Ectodermal cell (in vitro differentiated cells): ENCODE measurements at regions not wholly inside any gene's neighbourhood (a gene's known extent, or its start where the extent isn't known, plus 50 kb on each side); places are given as distances from the start of the nearest gene placed in this dataset.

Experiments used
- H3K27ac ChIP-seq: 2 replicates; pipeline ENCODE4 v1.7.0; 2013; ENCODE audit warnings: mild to moderate bottlenecking, low read depth, low read length; ENCODE audit not compliant: insufficient read depth, poor library complexity, severe bottlenecking
- H3K27me3 ChIP-seq: 2 replicates; pipeline ENCODE4 v1.7.0; 2013; ENCODE audit warnings: mild to moderate bottlenecking, low read length; ENCODE audit not compliant: insufficient read depth, control insufficient read depth, poor library complexity, severe bottlenecking
- H3K36me3 ChIP-seq: one replicate; pipeline ENCODE4 v1.7.0; 2013; ENCODE audit warnings: low read length; ENCODE audit not compliant: control insufficient read depth, insufficient read depth
- H3K4me1 ChIP-seq: one replicate; pipeline ENCODE4 v1.7.0; 2013; ENCODE audit warnings: low read length; ENCODE audit not compliant: control insufficient read depth, insufficient read depth
- H3K4me3 ChIP-seq: 2 replicates; pipeline ENCODE4 v1.7.0; 2013; ENCODE audit warnings: low read depth, low read length, control low read depth; ENCODE audit not compliant: insufficient read depth
- H3K9me3 ChIP-seq: 2 replicates; pipeline ENCODE4 v1.7.0; 2013; ENCODE audit warnings: mild to moderate bottlenecking, low read length, moderate library complexity; ENCODE audit not compliant: control insufficient read depth
- WGBS, 2 experiments: methylation state at CpG; one replicate each; pipeline ENCODE4 v1.1.7; 2013; ENCODE audit warnings: missing lambda C conversion rate in 2 of 2; 5-methylcytosine and 5-hydroxymethylcytosine counted together

DNA sequence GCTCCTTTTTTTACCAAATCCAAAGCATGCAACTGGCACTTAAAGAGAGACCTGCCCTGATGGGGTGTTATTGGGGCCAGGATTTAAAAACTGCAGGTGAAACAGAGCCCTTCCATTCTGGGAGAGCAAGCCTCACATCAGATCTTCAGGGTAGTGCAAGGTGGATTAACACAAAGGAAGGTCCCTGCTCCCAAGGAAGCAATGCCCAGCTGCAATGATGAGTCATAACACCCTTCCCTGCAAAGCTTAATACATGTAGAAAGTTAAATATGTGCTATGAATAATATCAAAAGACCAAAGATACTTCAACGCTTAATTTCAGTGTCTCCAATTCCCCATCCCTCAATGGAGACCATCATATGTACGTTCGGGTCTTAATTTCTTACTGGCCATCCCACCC lies 508.0 kb downstream of the OMA1 start:
- 90 to 96% methylated on average over 3 of the region's 3 CpGs for WGBS, 2 experiments
- no peaks in the 10 kb centered on the region for H3K9me3 ChIP-seq
- no peaks in the 10 kb centered on the region for H3K4me1 ChIP-seq
- H3K36me3 ChIP-seq, result no peaks in the 10 kb centered on the region
- H3K27ac ChIP-seq, result no peak overlapping the region
- H3K4me3 ChIP-seq, result no peak overlapping the region
- no peaks in the 10 kb centered on the region for H3K27me3 ChIP-seq

DNA sequence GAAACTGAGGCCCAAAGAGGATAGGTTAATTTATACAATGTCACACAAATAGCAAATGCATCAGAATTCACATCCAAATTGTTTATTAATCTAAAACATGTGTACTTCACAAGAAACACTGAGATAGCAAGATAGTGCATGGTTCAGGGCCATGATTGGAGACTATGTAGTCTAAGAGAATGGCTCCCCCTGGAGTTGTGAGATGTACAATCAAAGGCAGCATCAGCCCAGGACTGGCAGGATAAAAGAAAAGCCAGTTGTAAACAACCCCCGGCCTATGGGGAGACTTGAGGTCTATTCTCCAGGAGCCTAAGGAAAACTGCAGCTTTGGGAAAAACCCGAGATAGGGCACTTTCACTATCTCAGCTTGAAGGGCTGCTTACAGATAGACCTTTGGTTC lies 511.0 kb downstream of the OMA1 start:
- Histone ChIP-seq H3K4me3 (no peak overlapping the region), H3K36me3 (no peaks in the 10 kb centered on the region), H3K4me1 (no peaks in the 10 kb centered on the region), H3K27ac (no peak overlapping the region), H3K9me3 (no peaks in the 10 kb centered on the region), H3K27me3 (no peaks in the 10 kb centered on the region)
- 66 to 68% methylated on average over 2 of the region's 2 CpGs for WGBS, 2 experiments

DNA sequence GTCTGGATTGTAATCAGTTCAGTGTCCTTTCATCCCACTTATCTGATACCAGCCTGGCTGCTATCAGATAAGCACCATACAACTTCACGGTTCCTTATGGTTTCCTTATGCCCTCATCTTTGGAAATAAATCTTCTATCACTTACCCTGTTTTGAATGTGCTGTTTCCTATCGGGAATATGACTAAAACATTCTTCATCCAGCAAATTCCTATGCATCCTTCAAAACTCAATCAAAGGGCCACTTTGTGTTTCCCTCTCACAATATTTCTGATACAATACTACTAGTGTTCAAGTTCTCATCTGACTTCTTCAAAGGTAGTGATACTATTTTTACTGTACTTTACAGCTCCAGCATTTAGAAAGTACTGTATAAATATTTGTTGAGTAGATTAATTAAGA lies 513.2 kb downstream of the OMA1 start:
- no peak overlapping the region for H3K27ac ChIP-seq
- H3K9me3 ChIP-seq, result no peaks in the 10 kb centered on the region
- no peaks in the 10 kb centered on the region for H3K27me3 ChIP-seq
- H3K4me1 ChIP-seq, result no peaks in the 10 kb centered on the region
- 84 to 89% methylated on average over 2 of the region's 2 CpGs for WGBS, 2 experiments
- no peaks in the 10 kb centered on the region for H3K36me3 ChIP-seq
- no peak overlapping the region for H3K4me3 ChIP-seq

DNA sequence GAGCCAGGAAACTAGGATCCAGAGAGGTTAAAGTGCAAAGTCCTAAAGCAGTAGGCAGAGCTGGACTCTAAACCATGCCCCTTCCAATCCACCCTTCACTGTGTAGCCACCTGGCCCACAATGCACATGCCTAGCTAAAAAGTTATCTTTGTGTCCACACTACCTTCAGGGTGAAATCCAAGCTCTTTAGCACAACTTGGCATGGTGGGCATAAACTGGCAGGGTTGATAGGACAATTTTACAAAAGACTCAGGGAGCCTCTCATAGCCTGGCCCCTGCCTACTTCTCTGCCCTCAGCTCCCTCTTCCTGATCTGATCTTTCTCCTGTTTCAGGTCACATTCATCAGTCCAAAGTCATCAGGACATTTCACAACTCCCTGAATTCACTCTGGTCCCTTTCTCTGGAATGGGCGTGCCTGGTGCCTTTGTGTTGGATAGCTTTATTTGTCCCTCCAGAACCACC lies 513.9 kb downstream of the OMA1 start:
- WGBS, 2 experiments, result 90 to 100% methylated on average over 1 of the region's 1 CpG
- no peaks in the 10 kb centered on the region for H3K27me3 ChIP-seq

DNA sequence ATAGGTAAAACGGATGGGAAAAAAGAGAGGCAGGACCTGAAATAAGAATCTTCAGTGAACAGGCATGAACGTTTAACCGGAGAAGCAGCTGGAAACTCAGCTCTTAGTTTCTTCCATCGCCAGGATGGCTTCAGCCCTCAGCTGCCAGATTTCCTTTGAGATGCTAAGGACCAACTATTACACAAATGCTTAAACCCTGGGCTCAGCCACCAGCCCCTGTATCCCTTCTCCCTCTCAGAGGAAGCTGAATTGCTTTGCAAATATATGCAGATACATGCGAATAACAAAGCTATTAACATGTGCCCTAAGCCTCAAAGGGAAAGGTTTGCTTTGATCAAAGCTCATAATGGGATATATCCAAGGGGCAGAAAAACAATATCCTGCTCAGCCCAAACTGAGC lies 515.1 kb downstream of the OMA1 start:
- no peak overlapping the region for H3K27ac ChIP-seq
- 8 to 9% methylated on average over 5 of the region's 5 CpGs for WGBS, 2 experiments
- H3K27me3 ChIP-seq, result no peaks in the 10 kb centered on the region
- no peak overlapping the region for H3K4me3 ChIP-seq
- H3K9me3 ChIP-seq, result no peaks in the 10 kb centered on the region
- no peaks in the 10 kb centered on the region for H3K36me3 ChIP-seq
- no peaks in the 10 kb centered on the region for H3K4me1 ChIP-seq

More for the DNA sequence above, 513.9 kb downstream of the OMA1 start:
- Histone ChIP-seq H3K36me3 (no peaks in the 10 kb centered on the region), H3K4me1 (no peaks in the 10 kb centered on the region), H3K27ac (no peak overlapping the region), H3K9me3 (no peaks in the 10 kb centered on the region), H3K4me3 (no peak overlapping the region)

DNA sequence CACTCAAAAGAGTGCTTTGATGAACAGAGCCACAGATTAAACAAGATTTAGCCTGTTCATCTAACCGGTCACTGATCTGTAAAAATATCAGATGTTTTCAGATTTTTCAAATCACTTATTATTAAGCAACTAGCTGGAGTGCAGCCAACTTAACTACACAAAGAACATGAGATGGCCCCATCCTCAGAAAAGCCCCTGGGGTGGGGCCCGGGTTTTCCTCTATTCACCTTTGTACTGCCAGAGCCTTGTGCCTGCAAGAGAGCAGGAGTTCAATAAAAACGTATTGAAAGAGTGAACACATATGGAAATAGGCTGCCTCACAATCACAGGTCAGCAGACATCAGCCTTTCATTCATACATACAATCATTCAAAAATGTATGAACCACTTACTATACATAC lies 516.1 kb downstream of the OMA1 start:
- no peaks in the 10 kb centered on the region for H3K4me1 ChIP-seq
- H3K9me3 ChIP-seq, result no peaks in the 10 kb centered on the region
- H3K27me3 ChIP-seq, result no peaks in the 10 kb centered on the region
- no peak overlapping the region for H3K4me3 ChIP-seq
- no peak overlapping the region for H3K27ac ChIP-seq
- H3K36me3 ChIP-seq, result no peaks in the 10 kb centered on the region
- WGBS, 2 experiments, result 57 to 68% methylated on average over 3 of the region's 3 CpGs

DNA sequence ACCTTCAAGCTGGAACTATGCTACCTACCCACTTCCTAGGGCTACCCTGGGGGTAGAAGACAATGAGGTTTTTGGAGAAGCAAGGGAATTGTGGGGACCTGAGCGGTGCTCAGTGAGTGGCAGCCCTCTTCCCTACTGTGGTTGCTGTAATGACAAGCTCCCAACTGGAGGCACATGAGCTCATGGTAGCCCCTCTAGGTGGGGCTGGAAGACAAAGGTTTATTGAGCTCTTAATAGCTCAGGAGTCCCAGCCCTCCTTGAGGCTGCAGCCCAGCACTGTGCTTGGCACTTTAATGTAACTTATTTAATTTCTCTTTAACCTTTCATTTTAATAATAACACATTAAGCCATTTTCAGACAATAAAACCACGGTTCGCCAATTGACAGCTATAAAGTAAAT lies 528.9 kb downstream of the OMA1 start:
- H3K4me3 ChIP-seq, result no peak overlapping the region
- no peaks in the 10 kb centered on the region for H3K27me3 ChIP-seq
- H3K36me3 ChIP-seq, result no peaks in the 10 kb centered on the region
- no peaks in the 10 kb centered on the region for H3K9me3 ChIP-seq
- WGBS, 2 experiments, result 93 to 99% methylated on average over 3 of the region's 3 CpGs
- no peak overlapping the region for H3K27ac ChIP-seq
- H3K4me1 ChIP-seq, result no peaks in the 10 kb centered on the region

DNA sequence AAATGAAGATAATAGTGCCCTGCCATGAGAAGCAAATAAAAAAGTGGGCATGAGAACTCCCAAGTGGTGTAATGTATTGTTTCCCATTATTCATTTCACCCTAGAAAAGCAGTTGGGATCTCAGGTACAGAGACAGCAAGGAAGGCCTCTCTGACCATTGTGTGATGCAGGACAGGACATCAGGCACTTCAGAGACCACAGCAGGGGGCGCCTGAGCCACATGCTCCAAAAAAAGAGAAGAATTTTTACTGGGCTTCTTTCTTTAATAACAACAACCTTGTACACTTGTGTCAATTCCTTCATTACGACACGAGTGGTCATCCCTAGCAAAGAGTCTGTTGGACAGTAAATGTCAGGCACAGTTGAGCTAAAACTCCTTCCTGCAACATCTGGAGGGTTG lies 533.3 kb downstream of the OMA1 start:
- WGBS, 2 experiments, result 68 to 72% methylated on average over 3 of the region's 3 CpGs
- no peaks in the 10 kb centered on the region for H3K9me3 ChIP-seq
- no peaks in the 10 kb centered on the region for H3K36me3 ChIP-seq
- H3K4me3 ChIP-seq, result no peak overlapping the region
- no peaks in the 10 kb centered on the region for H3K4me1 ChIP-seq
- no peak overlapping the region for H3K27ac ChIP-seq
- H3K27me3 ChIP-seq, result no peaks in the 10 kb centered on the region

DNA sequence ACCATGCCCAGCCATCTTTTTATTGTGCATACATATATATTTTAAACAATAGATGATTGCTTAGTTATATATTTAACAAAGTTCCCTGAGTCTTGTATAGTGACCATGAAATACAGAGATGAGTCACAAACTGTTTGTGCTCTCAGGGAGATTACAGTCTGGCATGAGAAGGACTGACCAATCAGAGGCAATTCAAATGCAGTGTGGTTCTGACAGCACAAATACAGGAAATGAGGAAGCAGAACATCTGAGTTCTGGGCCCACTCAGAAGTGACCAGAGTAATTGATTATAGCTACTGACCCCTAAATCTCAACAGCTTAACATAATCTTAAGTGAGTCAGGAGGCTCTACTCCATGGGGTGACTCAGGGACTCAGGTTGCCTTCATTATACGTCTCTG lies 534.5 kb downstream of the OMA1 start:
- H3K36me3 ChIP-seq, result no peaks in the 10 kb centered on the region
- H3K4me1 ChIP-seq, result no peaks in the 10 kb centered on the region
- H3K27ac ChIP-seq, result no peak overlapping the region
- WGBS, 2 experiments, result 76 to 85% methylated on average over 1 of the region's 1 CpG
- H3K9me3 ChIP-seq, result no peaks in the 10 kb centered on the region
- H3K27me3 ChIP-seq, result no peaks in the 10 kb centered on the region
- no peak overlapping the region for H3K4me3 ChIP-seq

DNA sequence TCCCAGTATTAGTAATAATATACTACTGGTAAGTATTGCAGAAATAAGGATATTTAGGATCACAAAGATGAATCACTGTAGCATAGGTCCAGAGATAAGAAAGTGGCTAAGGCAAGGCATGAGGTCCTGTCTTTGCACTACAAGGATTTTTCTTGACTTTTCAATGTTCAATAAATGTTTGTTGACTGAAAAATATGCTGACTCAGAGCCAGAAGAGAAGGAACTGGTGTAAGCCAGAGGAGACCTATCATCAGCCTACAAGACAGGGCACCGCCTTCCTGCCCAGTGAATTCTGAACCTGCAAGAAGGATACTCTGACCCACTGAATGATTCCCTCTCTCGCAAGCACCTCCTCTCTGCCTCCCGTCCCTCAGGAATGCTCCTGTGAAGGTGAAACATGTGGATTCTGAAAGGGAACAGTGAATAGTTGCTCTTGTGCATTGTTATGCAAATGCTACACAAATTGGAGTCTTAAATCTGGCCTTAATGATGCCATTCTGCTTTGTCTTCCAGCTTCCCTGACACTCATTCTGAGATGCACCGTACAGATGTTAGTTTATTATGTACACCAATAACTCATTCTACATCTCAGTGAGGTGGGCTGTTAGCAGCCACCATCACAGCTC lies 540.0 kb downstream of the OMA1 start:
- Histone ChIP-seq H3K4me1 (peaks cover 4% of the 10 kb centered on the region), H3K9me3 (no peaks in the 10 kb centered on the region), H3K27ac (no peak overlapping the region), H3K27me3 (no peaks in the 10 kb centered on the region), H3K36me3 (no peaks in the 10 kb centered on the region), H3K4me3 (no peak overlapping the region)
- WGBS, 2 experiments, result 16 to 21% methylated on average over 4 of the region's 4 CpGs

DNA sequence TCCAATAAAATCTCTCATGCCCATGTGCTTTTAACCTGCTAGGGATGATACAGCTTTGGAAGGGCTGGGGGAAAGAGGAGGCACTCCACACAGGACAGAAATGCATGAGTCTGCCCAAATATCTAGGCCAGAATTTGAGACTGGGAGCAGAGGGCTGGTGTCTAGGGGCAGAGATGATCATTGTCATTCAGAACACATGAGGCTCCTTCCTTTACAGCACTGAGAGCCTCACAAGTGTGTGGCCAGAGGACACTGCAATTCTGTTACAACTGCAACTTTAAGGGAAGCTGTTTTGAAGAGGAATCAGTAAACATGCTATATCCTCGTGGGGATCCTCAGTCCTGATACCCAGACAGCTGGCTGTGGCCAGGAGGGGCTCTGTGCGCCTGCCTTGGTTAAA lies 541.3 kb downstream of the OMA1 start:
- Histone ChIP-seq H3K9me3 (no peaks in the 10 kb centered on the region), H3K27ac (no peak overlapping the region), H3K27me3 (no peaks in the 10 kb centered on the region), H3K4me1 (peaks cover 4% of the 10 kb centered on the region), H3K36me3 (no peaks in the 10 kb centered on the region), H3K4me3 (no peak overlapping the region)
- 43 to 54% methylated on average over 2 of the region's 2 CpGs for WGBS, 2 experiments
